GM23248 (cell line): ENCODE measurements at regions not wholly inside any gene's neighbourhood (a gene's known extent, or its start where the extent isn't known, plus 50 kb on each side); places are given as distances from the start of the nearest gene placed in this dataset.

Experiments used
- EZH2 ChIP-seq: fragments of 200-600 bp; sonication (generic); IDR thresholded peaks from 2 replicates; pipeline ENCODE4 v1.6.1; 2018; ENCODE audit warnings: antibody characterized with exemption, mild to moderate bottlenecking; ENCODE audit not compliant: insufficient read depth, poor library complexity, severe bottlenecking
- EZH2phosphoT487 ChIP-seq: fragments of 200-600 bp; sonication (generic); IDR thresholded peaks from 2 replicates; pipeline ENCODE4 v1.6.1; 2018; ENCODE audit warnings: antibody characterized with exemption, moderate library complexity, mild to moderate bottlenecking, low read depth; ENCODE audit not compliant: insufficient read depth

GRCh38 chr6:105588123-105588710, 185.3 kb upstream of the PREP start:
- TF ChIP-seq EZH2phosphoT487 (no peak), EZH2 (no peak)
